Non-pigmented ciliary epithelial cell (primary cell): ENCODE measurements at regions not wholly inside any gene's neighbourhood (a gene's known extent, or its start where the extent isn't known, plus 50 kb on each side); places are given as distances from the start of the nearest gene placed in this dataset.
A peak's percentile ranks its signal among the peaks of the same experiment; 100 is the strongest.

ENCODE experiments used
- DNase-seq: peaks from one replicate; pipeline ENCODE4 v3.0.0-alpha.2; 2010; ENCODE audit warnings: low read depth

GRCh38 chr10:70939441-70940003 is 51.2 kb upstream of the PCBD1 start:
- no peak for DNase-seq

- no peak for DNase-seq
Measured at GRCh38 chr10:70940834-70941568, 52.6 kb upstream of the PCBD1 start.

- DNase-seq = no peak
Measured at GRCh38 chr10:70942125-70942524, 53.8 kb upstream of the PCBD1 start.

- no peak for DNase-seq
Measured at GRCh38 chr10:70942725-70943124, 54.4 kb upstream of the PCBD1 start.

GRCh38 chr10:70943249-70943648 is 54.9 kb upstream of the PCBD1 start:
- DNase-seq = no peak

GRCh38 chr10:70943841-70944466 is 55.6 kb upstream of the PCBD1 start:
- no peak for DNase-seq

- DNase-seq = no peak
Measured at GRCh38 chr10:70950037-70950436, 61.7 kb upstream of the PCBD1 start.

- no peak for DNase-seq
Measured at GRCh38 chr10:70950801-70951200, 62.4 kb upstream of the PCBD1 start.

- no peak for DNase-seq
Measured at GRCh38 chr10:70952401-70952800, 64.0 kb upstream of the PCBD1 start.

GRCh38 chr10:70952921-70953320 is 64.6 kb upstream of the PCBD1 start:
- DNase-seq = no peak

GRCh38 chr10:70954381-70955176 is 66.2 kb upstream of the PCBD1 start:
- DNase-seq = no peak

- no peak for DNase-seq
Measured at GRCh38 chr10:70956029-70956759, 67.8 kb upstream of the PCBD1 start.

- peak; percentile 20 for DNase-seq
Measured at GRCh38 chr10:70958396-70958795, 70.0 kb upstream of the PCBD1 start.

- no peak for DNase-seq
Measured at GRCh38 chr10:70960316-70960715, 72.0 kb upstream of the PCBD1 start.

GRCh38 chr10:70960783-70961570 is 72.6 kb upstream of the PCBD1 start:
- DNase-seq = no peak

- DNase-seq = no peak
Measured at GRCh38 chr10:70962686-70963085, 74.3 kb upstream of the PCBD1 start.

GRCh38 chr10:70963271-70963670 is 74.9 kb upstream of the PCBD1 start:
- DNase-seq = no peak

- DNase-seq = no peak
Measured at GRCh38 chr10:70964245-70964644, 75.9 kb upstream of the PCBD1 start.

GRCh38 chr10:70964881-70965280 is 76.5 kb upstream of the PCBD1 start:
- DNase-seq = no peak

GRCh38 chr10:70965566-70965965 is 77.2 kb upstream of the PCBD1 start:
- DNase-seq = no peak
